DMS 273 treated with DMSO at 0.1 percent for 48 hours (cell line): ENCODE measurements at regions not wholly inside any gene's neighbourhood (a gene's known extent, or its start where the extent isn't known, plus 50 kb on each side); places are given as distances from the start of the nearest gene placed in this dataset.

Experiments
- DNase-seq: peaks from one replicate; lab custom pipeline; 2025; lab: John Stamatoyannopoulos, UW

DNA sequence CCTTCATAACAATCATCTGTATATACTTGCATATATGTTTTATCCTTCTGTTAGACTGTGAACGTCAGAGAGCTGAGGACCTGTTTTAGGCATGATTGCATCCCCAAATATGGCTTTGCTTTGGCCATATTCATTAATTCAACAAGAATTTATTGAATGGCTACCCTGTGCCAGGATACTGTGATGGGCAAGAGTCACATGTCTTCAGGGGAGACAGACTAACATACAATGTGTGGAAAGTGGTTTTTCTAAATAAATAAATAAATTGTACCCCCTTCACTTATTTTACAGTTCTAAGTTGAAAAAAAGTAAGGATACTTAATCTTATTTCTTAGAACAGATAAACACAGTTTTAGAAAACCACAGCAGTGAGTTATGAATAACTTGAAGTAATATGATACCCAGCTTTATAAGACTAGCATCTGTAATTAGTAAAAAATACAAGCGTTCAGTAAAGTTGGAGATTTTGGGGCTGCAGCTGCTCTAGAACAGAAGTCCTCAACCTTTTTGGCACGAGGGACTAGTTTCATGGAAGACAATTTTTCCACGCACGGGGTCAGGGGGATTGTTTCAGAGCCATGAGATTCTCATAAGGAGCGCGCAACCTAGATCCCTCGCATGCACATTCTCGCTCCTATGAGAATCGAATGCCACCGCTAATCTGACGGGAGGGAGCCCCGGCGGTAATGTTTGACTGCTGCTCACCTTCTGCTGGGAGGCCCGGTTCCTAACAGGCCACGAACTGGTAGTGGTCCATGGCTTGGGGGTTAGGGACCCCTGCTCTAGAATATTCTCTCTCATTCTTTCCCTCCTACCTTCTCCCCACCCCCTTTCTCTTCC, 89.4 kb upstream of the MTPN start:
- DNase-seq, result no peak

GRCh38 chr7:136064627-136065237, 87.6 kb upstream of the MTPN start:
- DNase-seq, result no peak

DNA sequence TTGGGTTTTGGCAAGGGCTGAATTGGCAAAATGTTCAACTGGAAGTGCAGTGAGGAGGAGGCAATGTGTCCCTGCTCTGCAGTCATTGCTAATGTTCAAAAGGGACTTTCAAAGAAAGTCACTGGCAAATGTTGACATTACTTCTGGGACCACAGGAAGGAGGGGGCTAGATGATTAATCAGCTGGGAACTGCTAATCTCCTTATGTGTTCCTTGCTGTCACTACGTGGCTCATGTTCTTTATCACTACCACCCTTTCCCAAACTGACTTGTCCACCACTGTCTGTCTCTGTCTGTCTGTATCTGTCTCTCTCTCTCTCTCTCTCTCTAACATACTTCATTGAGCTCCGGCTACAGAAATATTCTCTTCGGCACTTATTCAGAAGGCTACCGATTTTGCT, 86.9 kb upstream of the MTPN start:
- DNase-seq, result no peak

DNA sequence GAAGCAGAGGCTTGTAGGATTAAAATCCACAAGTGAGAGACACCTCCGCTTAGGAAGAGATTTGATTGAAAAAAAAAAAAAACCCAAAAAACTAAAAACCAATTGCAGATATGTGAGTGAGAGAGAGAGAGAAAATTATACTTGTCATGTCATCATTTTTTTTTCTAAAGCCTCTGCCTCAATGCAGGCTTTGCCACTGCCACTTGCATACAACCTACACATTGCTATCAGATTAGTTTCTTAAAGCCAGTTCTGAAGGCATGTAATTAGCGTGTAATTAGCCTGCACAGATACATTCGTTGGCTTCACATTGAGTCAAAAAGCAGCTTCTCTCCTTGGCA, 86.1 kb upstream of the MTPN start:
- DNase-seq, result no peak

- DNase-seq, result no peak
These were observed 85.6 kb upstream of the MTPN start for GRCh38 chr7:136062625-136063325.

DNA sequence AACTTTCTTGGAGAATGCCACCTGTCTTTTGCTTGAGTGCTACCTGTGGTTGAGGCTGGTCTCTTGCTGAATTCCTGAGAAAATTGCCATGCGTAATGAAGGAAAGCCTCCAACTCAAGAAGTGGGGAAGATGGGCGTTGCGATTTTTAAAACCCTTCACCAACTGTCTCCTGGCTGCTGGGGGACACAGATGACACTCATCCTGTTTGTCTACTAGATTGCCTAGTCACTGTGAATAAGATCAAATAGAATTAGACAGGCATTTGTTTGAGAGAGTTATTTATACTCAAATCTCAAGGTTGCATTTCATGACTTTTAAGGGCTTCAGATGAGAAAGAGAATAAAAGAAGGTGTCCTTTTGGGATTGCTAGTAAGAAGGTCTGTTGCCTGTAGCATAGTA, 84.3 kb upstream of the MTPN start:
- no peak for DNase-seq

DNA sequence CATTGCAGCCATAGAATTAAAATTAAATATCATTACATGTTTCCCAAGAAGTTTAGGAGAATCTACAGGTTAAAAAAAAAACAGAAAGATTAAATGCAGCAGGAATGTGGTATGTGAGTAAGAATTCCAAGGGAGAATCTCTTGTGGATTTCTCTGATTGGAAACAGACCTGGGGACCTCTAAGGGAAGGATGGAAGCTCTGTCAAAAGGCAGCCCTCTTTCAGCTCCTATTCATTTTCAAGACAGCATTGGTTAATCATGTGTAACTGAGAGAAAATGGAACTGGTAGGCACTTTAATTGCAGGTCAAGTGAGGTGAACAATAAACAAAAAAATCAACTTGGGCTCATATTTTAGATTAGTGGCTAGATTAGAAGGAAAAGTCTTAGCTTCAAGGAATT, 81.4 kb upstream of the MTPN start:
- DNase-seq, result no peak

DNA sequence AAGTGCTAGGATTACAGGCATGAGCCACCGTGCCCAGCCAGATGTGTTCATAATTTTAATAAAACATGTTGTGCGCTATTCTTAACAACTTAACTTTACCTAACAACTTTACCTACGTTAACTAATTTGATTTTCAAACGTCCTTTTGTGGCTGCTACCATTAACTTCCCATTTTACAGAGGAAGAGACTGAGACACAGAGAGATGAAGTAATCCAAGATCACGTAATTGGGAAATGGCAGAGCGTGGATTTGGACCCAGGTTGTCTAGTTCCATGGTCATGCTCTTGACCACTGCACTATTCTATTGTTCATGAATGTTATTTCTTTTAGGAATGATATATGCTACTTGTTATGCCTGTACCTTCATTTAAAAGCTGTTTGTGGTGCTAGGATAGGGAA, 80.3 kb upstream of the MTPN start:
- no peak for DNase-seq

DNA sequence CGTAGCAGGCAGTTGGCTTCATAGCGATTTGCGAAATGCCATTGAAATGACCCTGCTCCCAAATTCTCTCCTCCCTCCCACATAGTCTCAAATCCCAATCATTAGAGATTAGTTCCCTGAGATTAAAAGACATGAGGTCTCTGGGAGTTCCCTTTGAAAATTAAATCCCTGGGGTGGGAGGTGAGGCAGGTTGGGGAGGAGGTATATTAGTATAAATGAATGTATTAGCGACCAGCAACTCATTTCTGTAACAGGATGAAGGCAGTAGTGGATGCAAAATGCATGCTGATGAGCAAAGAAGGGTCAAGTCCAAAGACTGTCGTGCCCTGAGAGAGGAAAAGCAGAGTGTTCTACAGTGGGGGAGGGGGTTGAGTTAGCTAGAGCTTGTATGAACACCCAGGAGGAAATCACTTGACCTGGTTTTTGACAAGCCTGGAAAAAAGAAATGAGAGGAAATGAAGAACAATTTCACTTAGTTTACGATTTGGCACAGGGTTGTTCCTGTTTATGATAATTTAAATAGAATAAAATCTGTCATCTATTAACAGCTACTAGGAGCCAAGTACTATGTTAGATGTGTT, 79.6 kb upstream of the MTPN start:
- no peak for DNase-seq

- DNase-seq, result no peak
These were observed 78.1 kb upstream of the MTPN start for GRCh38 chr7:136055266-136055665.

DNA sequence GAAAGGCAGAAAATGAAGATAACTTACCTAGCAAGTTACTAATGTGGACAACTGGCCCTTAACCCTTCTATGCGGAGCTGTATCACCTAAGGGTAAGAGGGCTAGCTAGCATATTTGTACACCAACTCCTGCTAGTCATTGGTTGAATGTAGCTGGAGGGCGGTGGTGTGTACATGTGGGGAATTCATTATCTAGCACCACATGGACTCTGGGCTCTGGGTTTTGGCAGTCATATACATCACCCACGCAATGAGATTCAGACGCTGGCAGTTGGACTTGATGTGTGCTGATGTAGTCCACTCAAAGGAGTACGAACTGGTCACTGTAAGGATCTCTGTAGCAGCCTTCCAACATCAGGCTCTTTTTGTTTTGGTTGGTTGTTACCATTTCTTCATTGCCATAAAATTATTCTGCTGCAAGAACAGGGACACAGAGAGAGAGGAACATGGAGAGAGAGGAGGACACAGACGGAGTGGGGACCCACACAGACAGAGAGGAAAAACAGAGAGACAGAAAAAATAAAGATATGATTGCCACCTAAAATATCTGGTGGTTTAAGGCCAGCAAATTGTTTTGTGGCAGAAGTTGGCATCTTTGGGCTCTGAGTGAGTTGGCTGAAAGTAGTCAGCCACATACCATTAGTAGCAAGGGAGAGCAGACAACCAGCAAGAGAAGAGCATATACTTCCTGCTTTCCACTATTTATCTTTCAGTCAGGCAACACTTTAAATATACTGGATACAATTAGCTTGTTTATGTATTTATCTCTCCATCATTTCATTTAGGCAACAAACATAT, 76.7 kb upstream of the MTPN start:
- no peak for DNase-seq

DNA sequence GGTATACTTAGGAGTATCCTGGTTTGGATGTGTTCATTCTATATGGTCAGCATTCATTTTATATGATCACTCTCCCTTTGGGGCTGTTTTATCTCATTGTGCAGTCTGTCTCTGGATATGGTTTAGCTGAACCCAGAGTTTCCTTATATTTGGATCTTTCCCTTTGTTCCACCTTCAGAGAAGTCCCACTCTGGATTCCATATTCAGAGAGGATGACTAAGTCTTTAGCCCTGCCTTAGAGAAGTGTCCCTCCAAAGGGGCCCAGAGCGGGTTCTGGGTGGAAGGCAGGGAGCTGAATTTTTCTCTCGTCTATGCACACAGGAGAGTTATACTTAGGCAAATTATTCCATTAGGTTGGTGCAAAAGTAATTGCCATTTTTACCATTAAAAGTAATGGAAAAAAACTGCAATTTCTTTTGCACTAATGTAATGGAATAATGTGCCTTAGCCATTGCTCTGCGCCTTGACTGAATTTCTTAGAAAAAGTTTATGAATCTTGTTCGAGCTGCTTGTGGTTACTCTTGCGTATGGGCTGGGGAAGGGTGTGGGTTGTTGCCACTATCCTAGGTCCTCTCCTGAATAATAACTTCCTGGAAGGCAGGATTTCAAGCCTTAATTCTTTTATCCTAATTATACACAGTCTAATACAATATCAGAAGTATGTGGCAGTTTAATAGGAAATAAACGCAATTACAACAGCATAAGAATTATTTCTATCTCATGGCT, 74.2 kb upstream of the MTPN start:
- no peak for DNase-seq

DNA sequence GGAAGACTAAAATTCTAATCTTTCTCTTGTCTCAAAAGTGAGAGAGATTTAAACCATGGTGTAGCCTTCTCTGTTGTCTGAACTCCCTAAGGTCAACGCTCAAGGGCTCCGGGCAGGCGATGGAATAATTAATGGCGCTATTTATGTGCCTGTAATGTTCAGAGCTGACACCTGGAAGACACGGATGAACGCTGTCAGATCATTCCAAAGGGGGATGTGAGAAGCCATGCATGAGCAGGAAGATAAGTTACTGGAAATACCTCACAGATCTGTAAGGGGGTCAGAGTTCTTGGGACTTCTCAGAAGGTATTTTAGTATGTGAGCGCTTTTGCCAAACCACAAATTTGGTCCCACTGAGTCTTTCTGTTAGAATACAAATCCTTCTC, 73.3 kb upstream of the MTPN start:
- DNase-seq, result no peak

DNA sequence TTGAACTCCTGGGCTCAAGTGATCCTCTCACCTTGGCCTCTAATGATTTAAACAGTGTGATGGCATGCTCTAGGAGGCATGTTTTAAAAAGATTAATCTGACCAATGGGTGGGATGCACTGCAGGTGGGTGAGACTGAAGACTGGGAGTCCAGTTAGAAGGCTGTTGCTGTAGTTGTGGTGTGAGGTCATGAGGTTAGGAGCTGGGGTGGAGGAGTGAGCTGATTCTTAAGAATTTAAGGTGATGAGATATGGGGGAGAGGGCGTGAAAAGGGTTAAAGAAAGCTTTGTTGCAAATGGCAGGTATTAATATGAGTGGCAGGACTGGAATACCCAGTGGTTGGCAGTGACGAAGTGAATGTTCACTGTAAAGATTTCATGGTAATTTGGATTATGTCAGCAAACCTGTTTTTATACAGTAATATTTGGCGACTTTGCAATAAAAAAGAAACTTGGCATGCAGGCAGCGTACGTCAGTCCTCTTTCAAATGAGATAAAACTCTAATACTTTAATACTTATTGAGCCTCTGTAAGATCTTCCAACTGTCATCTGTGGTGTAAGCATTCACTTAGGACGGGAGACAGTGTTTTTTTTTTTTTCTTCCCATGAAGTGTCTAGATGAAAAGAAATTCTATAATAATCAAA, 72.8 kb upstream of the MTPN start:
- DNase-seq, result no peak

DNA sequence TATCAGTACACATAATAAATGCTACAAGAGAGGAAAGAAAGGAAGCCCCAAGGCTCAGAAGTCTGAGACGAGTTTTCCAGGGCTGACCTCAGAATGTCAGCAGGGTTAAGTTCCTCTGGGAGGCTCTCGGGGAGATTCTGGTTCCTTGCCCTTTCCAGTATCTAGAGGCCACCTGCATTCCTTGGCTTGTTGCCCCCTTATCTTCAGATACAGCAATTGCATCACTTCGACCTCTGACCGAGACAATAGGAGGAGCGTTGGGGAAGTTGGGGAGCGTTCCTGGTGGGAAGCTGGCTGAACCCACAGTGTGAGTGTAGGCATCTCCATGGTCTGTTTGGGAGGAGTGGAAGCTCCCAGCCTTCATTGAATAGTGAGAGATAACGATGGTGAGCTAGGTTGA, 72.0 kb upstream of the MTPN start:
- no peak for DNase-seq

DNA sequence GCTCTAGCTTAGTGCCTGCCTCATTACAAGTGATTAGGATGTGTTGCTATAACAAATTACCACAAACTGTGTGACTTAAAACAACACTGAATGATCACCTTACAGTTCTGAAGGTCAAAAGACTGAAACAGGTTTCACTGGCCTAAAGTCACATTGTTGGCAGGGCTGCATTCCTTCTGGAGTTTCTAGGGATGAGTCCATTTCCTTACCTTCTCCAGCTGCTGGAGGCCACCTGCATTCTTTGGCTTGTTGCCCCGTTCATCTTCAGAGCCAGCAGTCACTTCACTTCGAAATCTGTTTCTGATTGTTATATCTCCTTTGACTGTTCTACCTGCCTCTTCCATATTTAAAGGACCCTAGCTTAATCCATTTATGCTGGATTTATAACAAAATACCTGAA, 69.4 kb upstream of the MTPN start:
- no peak for DNase-seq

GRCh38 chr7:136045992-136046391, 68.8 kb upstream of the MTPN start:
- DNase-seq, result no peak

DNA sequence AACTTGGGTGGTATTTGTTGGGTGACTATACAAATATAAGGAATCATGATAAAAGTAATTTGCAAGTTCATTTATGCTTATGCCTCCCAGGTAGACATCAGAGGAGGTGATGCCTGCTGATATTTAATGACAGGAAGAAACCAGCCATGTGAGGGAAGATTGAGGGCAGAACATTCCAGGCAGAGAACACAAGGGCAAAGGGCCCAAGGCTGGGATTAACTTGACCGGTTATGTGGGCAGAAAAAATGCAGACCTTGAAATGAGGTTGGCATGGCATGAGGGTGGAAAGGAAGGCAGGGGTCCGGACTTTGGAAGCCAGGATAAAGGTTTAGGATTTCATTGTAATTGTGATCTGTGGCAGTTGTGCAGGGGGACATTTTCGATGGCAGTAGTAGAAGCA, 68.0 kb upstream of the MTPN start:
- DNase-seq, result no peak

- no peak for DNase-seq
These were observed 62.6 kb upstream of the MTPN start for GRCh38 chr7:136039577-136040345.

- DNase-seq, result no peak
These were observed 59.2 kb upstream of the MTPN start for GRCh38 chr7:136036336-136036735.
